ENCODE measurements at regions not wholly inside any gene's neighbourhood (a gene's known extent, or its start where the extent isn't known, plus 50 kb on each side); places are given as distances from the start of the nearest gene placed in this dataset.

DNA sequence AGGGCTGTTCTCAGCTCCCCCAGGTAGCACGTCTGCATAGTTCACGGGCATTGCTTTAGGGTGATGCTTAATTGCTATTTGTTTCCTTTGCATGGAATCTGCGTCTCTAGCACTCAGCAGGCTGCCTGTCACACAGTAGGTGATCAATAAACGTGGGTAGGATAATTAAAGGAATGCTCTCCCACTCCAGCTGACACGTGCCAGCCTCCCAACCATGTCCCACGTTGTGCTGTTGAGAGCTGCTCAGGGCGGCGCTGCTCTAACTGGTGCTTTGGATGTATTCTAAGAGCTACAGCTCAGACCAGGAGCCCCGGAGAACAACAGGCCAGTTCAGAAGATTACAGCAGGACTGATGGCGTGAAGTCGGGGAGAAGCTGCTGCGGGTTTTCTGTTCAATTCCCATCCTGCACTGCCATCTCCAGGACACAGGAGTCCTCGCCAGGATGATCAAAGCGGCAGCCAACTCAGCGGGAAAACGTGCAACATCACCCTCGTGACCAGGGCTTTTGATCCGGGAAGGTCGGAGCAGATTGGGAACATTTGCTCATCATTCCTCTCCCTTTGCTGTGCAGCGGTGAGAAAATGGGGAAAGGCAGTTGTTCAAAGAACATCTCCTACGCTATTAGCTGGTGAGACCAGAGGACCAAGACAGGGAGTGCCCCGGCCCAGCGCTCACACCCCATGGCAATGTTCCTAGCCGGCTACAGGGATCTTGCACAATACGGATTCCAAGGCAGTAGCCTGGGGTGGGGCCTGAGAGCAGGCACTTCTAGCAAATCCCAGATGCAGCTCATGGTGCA is 50.5 kb upstream of the FOXK1 start:
- TF ChIP-seq ZFX (IDR thresholded peaks at IDR 0.05; ENCODE audit: borderline replicate concordance), result no peak
- TF ChIP-seq, protein P1, sequence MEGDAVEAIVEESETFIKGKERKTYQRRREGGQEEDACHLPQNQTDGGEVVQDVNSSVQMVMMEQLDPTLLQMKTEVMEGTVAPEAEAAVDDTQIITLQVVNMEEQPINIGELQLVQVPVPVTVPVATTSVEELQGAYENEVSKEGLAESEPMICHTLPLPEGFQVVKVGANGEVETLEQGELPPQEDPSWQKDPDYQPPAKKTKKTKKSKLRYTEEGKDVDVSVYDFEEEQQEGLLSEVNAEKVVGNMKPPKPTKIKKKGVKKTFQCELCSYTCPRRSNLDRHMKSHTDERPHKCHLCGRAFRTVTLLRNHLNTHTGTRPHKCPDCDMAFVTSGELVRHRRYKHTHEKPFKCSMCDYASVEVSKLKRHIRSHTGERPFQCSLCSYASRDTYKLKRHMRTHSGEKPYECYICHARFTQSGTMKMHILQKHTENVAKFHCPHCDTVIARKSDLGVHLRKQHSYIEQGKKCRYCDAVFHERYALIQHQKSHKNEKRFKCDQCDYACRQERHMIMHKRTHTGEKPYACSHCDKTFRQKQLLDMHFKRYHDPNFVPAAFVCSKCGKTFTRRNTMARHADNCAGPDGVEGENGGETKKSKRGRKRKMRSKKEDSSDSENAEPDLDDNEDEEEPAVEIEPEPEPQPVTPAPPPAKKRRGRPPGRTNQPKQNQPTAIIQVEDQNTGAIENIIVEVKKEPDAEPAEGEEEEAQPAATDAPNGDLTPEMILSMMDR (IDR thresholded peaks at IDR 0.05), result peak; percentile 86
- H3K27ac ChIP-seq, result no peak overlapping the region

All from 22Rv1 (cell line).